HG02763 (cell line): ENCODE measurements at regions not wholly inside any gene's neighbourhood (a gene's known extent, or its start where the extent isn't known, plus 50 kb on each side); places are given as distances from the start of the nearest gene placed in this dataset.

ENCODE experiments used
- ATAC-seq: cut with Tn5 transposase; IDR thresholded peaks from one replicate; pipeline ENCODE4 v1.9.1; 2021; ENCODE audit warnings: mild to moderate bottlenecking, moderate library complexity; ENCODE audit not compliant: unreplicated experiment

DNA sequence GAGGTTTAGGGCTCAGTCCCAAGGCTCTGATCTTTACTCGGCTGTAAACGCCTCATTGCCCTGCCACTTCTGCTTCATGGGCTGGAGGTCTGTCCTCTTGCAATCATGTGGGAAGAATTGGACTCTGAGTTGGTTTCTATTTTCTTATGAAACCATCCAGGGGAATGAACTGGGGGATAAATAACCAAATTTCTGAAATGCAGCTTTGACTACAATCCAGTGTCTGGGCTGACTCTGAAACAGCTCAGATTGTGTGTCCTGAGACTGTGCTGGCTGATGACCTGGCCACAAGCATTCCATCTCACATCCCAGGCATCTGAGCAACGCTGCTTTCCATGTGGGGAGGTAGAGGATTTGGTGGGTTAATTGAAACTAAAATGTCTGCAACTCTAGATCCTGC lies 71.0 kb upstream of the GALNT15 start:
- no peak for ATAC-seq

DNA sequence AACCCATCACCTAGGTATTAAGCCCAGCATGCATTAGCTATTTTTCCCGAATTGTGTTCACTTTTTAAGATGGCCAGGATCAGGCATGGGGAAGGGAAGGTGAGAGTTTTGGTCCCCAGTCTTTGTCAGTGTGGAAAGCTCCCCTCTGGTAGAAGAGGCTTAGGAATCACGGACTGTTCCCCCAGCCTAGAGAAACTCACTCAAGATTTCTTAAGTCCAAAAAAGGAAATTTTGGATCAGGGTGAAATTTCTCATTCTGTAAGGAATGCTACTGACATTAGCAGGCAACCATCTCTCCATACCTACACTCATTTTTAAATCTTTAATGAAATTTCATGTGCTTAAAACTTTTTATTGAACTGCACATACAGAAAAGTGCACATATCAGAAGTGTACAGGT lies 70.3 kb upstream of the GALNT15 start:
- ATAC-seq: no peak

DNA sequence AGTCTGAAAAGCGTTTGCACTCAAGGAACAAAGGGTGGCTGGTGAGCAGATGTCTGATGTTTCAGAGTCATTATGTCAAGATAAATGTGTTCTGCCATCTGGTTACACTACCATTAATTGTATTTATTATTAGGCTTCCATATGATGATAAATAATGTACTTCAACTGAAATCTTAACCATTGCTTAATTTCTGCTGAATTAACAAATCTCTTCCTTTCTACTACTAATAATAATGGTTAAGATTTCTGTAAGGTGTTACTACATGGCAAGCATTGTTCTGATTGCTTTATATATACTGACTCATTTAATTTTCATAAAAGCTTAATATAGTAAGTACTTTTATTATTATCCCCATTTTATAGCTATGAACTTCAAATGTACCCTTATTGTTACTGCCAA lies 68.4 kb upstream of the GALNT15 start:
- ATAC-seq: no peak

DNA sequence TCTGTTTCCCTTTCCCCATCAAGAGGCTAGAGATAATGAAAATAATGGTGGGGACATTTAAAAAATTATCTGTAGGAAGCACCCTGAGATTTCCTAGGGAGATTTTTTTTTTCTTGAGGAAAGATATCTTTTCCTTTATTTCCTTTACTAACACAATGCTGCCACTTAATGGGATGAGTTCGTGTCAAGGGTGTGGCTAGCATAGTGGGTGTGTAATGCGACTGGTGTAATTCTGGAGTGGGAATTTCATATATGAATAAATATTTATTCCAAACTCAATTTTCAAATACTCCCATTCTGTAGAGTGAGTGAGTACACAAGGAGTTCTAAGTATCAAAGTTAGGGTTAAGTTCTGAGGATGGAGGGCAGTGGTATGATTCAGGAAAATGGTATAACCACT lies 66.1 kb upstream of the GALNT15 start:
- no peak for ATAC-seq

DNA sequence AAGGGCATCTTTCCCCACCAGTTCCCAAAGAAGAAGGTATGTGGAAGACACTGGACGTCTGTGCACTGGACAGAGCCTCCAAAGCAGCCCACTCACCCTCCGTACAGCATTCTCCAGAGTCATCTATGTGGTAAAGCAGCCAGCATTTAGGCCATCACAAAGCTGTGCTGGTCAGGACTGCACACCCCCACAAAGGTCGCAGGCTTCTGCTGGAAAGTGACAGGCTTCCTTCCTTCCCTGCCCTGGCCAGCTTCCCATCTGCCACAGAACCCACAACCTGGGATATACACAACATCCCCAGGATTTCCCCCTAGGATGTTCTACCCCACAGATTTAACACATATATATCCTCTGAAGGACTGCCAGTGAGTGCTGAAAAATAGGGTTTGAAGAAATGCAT lies 64.6 kb upstream of the GALNT15 start:
- ATAC-seq: no peak

DNA sequence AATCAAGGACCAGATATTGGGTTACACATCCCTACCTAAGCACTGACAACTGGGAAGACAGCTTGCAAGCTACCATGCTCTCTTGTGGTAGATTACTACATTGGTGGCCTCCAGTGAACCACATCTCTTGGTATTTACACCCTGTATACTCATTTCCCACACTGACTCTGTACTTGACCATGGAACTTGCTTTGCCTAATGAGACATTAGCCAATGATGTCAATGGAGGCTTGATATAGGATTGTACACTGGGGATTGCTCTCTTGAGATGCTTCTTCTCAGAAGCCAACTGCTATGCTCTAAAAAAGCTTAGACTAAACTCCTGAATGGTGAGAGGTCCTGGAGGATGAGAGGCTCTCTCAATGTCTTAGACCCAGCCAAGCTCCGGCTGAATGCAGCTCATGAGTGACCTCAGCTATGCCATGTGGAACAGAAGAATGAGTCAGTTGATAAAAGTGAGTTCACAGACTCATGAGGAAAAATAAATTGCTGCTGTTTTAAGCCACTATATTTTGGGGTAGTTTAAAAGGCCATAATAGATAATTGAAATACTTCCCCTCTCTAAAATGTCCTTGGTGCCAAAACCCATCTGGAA lies 61.5 kb upstream of the GALNT15 start:
- ATAC-seq: no peak

DNA sequence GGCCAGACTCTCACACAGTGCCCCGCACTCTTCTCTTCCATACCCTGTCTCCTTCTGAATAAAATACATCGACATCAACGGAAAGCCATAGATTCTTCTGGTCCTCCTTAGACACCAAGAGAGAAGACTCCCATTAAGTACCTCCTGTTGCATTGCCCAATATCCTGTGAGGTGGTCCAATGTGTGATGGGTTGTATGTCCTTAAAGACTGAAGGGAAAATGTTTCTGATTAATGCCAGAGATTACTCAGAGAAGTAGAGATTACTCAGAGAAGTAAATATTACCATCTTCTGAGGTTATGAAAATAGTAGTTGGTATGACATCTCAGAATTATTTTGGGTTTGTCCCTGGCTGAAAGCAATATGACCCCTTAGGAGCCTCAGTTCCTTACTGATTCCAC lies 60.8 kb upstream of the GALNT15 start:
- ATAC-seq: no peak

DNA sequence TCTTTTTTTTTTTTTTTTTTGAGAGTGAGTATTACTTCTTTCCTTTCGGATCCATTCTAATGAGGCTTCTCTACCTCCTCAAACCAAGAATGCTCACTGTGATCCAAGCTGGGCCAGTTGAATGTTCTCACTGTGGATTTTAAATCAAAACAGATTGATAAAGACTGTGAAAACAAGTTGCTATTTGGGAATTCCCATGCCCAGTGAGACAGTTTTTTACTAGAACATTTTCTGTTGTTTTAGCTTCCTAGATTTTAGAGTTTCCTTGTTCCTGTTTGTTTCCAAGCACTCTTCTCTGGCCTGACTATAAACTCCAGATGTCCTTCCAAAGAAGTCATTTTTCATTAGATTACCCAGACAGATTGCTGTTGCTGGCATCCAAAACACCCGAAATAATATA lies 60.1 kb upstream of the GALNT15 start:
- ATAC-seq: no peak

DNA sequence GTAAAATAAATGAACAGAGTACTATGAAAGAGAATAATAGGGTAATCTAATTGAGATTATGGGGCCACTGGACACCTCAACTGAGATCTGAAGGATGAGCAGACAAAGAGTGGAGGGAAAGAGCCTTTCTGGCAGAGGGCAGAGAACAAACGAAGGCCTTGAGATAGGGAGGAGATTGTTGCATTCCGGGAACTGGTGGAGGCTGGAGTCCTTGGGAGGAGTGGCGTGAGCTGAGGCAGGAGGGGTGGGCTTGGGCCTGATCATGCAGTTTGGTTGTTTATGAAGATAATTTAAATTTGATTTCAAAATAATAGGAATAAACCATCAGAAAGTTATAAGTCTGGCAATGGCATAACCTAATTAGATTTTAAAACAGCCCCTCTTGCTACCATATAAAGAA lies 59.5 kb upstream of the GALNT15 start:
- ATAC-seq: no peak

DNA sequence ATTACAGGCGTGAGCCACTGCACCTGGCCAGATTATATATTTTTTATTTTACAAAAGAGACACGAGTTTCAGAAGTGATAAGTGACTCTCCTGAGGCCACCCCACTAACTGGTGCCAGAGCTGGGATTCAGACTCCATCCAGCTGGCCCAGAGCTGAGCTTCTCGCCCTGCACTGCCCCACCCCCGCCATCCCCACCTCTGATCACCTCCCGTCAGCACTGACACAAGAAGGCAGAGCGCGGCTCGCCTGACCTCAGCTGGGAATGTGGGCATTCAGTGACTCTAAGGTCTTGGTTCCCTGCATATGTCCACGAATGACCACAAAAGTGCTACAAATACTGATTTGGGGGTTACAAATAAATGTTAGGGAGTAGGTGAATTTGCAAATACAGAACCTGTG lies 56.1 kb upstream of the GALNT15 start:
- ATAC-seq: no peak

DNA sequence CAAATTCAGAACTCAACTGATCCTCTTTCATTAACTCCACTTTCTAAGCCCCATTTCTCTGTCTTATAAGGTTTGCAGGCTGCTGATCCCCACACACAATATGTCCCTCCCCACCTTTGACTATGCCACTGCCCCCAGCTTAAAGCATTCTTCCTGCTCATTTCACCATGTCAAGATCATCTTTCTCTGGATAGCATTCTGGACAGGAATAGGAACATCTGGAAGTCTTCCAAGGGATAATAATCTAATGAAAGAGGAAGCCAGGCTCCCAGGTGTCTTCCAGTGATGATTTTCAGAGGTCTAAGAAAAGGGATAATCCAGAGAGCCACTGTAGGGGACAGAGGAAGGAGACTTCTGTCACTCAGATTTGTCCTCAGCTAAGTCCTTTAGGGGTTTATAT lies 54.6 kb upstream of the GALNT15 start:
- no peak for ATAC-seq

DNA sequence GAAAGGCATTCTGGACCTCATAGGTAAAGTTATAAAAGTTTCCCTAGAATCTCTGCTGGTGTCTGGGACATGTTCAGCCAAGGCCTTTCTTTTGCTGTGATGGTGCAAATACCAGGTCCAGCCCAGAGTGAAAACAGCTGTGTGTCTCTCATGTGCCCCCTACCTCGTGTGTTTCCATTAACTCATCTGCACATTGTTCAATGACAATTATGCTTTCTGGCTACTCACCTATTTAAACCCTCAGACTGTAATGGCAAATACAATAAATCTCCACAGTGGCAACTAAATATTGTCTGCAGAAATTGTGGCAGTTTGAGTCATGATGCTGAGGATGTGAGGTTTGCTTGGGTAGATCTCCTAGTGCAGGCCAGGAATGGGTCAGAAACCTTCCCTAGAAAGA lies 53.1 kb upstream of the GALNT15 start:
- no peak for ATAC-seq

DNA sequence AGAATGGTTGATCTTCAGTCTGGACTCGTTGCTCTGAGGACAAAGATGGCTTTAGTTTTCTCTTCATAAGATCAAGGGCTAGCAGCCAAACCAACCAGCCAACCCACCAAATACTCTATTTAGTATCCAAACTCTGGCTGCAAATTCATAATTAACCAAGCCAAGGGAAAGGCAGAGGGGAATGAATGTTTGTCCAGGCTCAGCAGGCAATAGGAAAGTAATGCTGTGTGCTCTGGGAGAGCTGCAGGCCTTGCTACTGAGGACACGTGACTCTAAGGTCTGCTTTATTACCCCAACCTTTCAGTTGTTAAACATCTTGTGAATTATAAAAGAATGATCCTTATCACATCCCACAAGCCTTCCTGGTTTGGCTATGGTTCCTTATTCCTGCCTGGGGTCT lies 52.3 kb upstream of the GALNT15 start:
- ATAC-seq: no peak

DNA sequence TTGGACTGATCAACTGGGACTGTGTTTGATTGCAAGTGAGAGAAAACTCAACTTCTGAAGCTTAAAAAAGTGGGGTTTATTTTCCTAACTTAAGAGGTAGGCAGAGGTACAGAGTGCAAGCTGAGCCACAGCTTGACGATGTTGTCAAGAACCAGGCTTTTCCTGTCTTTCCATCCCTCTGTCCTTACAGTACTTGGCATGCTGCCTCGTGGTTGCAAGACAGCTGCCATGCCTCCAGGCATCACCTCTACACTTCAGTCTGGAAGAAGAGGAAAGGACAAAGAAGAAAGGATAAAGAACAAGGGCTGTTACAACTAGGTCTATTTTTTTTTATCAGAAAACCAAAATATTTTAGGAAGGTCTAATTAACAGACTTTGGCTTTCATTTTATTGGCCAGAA lies 51.8 kb upstream of the GALNT15 start:
- no peak for ATAC-seq

DNA sequence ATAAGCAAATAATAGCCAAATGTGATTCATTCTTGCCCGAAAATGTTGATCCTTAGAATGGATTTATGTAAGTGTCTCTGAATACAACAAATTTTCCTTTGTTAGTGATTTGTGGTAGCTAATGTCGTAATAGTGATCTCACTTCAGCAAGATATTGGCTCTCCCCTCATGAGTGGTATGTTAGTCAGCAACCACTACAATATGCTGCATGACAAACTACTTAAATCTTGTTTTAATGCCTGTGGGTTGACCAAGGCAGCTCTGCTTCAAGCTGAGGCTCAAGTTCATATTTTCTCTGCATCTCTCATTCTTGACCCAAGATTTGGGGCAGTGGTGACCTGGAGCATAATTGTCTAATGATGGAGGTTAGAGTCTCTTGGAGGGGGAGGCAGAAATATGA lies 49.8 kb upstream of the GALNT15 start:
- ATAC-seq: no peak
